ENCODE measurements at regions not wholly inside any gene's neighbourhood (a gene's known extent, or its start where the extent isn't known, plus 50 kb on each side); places are given as distances from the start of the nearest gene placed in this dataset.

GRCh38 chr3:145737952-145738351 lies 423.0 kb downstream of the PLOD2 start:
- no peak for DNase-seq (ENCODE audit: low spot score in 2 of 2)
- TF ChIP-seq POLR2A (IDR thresholded peaks at IDR 0.05) = no peak
- no peak for TF ChIP-seq POLR2AphosphoS5 (IDR thresholded peaks at IDR 0.05)
- no peak for TF ChIP-seq CTCF (IDR thresholded peaks at IDR 0.05)
- Histone ChIP-seq H3K36me3 (no peaks in the 10 kb centered on the region), H3K4me3 (no peak overlapping the region), H3K9me3 (no peaks in the 10 kb centered on the region), H3K4me1 (no peaks in the 10 kb centered on the region), H3K27me3 (no peaks in the 10 kb centered on the region), H3K27ac (no peak overlapping the region)
- intact Hi-C loops (cut with DNase I; ENCODE audit: low total_unique reads) = no loop called here

- DNase-seq (ENCODE audit: low spot score in 2 of 2) = no peak
- TF ChIP-seq POLR2AphosphoS5 (IDR thresholded peaks at IDR 0.05) (no peak), POLR2A (IDR thresholded peaks at IDR 0.05) (no peak), CTCF (IDR thresholded peaks at IDR 0.05) (no peak)
- H3K4me3 ChIP-seq = no peak overlapping the region
- no peaks in the 10 kb centered on the region for H3K9me3 ChIP-seq
- no peaks in the 10 kb centered on the region for H3K27me3 ChIP-seq
- no peaks in the 10 kb centered on the region for H3K36me3 ChIP-seq
- intact Hi-C loops (cut with DNase I; ENCODE audit: low total_unique reads) = no loop called here
- H3K4me1 ChIP-seq = no peaks in the 10 kb centered on the region
- no peak overlapping the region for H3K27ac ChIP-seq
Measured at GRCh38 chr3:145739926-145740325, 421.1 kb downstream of the PLOD2 start.

GRCh38 chr3:145750657-145751056 lies 410.3 kb downstream of the PLOD2 start:
- Histone ChIP-seq H3K36me3 (no peaks in the 10 kb centered on the region), H3K4me1 (no peaks in the 10 kb centered on the region), H3K9me3 (no peaks in the 10 kb centered on the region), H3K4me3 (no peak overlapping the region), H3K27ac (no peak overlapping the region), H3K27me3 (no peaks in the 10 kb centered on the region)
- intact Hi-C loops (cut with DNase I; ENCODE audit: low total_unique reads) = no loop called here
- DNase-seq (ENCODE audit: low spot score in 2 of 2) = no peak
- TF ChIP-seq POLR2A (IDR thresholded peaks at IDR 0.05) = no peak
- TF ChIP-seq CTCF (IDR thresholded peaks at IDR 0.05) = no peak
- no peak for TF ChIP-seq POLR2AphosphoS5 (IDR thresholded peaks at IDR 0.05)

GRCh38 chr3:145752576-145752975 lies 408.4 kb downstream of the PLOD2 start:
- intact Hi-C loops (cut with DNase I; ENCODE audit: low total_unique reads) = no loop called here
- Histone ChIP-seq H3K36me3 (no peaks in the 10 kb centered on the region), H3K27ac (no peak overlapping the region), H3K4me1 (no peaks in the 10 kb centered on the region), H3K4me3 (no peak overlapping the region), H3K9me3 (no peaks in the 10 kb centered on the region), H3K27me3 (no peaks in the 10 kb centered on the region)
- TF ChIP-seq POLR2A (IDR thresholded peaks at IDR 0.05) = no peak
- no peak for TF ChIP-seq CTCF (IDR thresholded peaks at IDR 0.05)
- TF ChIP-seq POLR2AphosphoS5 (IDR thresholded peaks at IDR 0.05) = no peak
- no peak for DNase-seq (ENCODE audit: low spot score in 2 of 2)

GRCh38 chr3:145754605-145755289 lies 406.2 kb downstream of the PLOD2 start:
- no peaks in the 10 kb centered on the region for H3K36me3 ChIP-seq
- no peak overlapping the region for H3K27ac ChIP-seq
- H3K4me1 ChIP-seq = no peaks in the 10 kb centered on the region
- H3K9me3 ChIP-seq = no peaks in the 10 kb centered on the region
- H3K4me3 ChIP-seq = no peak overlapping the region
- DNase-seq (ENCODE audit: low spot score in 2 of 2) = no peak
- no peaks in the 10 kb centered on the region for H3K27me3 ChIP-seq
- intact Hi-C loops (cut with DNase I; ENCODE audit: low total_unique reads) = no loop called here
- no peak for TF ChIP-seq POLR2A (IDR thresholded peaks at IDR 0.05)
- TF ChIP-seq CTCF (IDR thresholded peaks at IDR 0.05) = no peak
- TF ChIP-seq POLR2AphosphoS5 (IDR thresholded peaks at IDR 0.05) = no peak

Measured in breast epithelium (tissue), 4 donors.